ENCODE measurements at regions not wholly inside any gene's neighbourhood (a gene's known extent, or its start where the extent isn't known, plus 50 kb on each side); places are given as distances from the start of the nearest gene placed in this dataset.

GRCh38 chr12:29944269-29945000 is 160.7 kb upstream of the TMTC1 start:
- TF ChIP-seq, protein P1, sequence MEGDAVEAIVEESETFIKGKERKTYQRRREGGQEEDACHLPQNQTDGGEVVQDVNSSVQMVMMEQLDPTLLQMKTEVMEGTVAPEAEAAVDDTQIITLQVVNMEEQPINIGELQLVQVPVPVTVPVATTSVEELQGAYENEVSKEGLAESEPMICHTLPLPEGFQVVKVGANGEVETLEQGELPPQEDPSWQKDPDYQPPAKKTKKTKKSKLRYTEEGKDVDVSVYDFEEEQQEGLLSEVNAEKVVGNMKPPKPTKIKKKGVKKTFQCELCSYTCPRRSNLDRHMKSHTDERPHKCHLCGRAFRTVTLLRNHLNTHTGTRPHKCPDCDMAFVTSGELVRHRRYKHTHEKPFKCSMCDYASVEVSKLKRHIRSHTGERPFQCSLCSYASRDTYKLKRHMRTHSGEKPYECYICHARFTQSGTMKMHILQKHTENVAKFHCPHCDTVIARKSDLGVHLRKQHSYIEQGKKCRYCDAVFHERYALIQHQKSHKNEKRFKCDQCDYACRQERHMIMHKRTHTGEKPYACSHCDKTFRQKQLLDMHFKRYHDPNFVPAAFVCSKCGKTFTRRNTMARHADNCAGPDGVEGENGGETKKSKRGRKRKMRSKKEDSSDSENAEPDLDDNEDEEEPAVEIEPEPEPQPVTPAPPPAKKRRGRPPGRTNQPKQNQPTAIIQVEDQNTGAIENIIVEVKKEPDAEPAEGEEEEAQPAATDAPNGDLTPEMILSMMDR (IDR thresholded peaks at IDR 0.05 in 8 of 11, conservative IDR thresholded peaks at IDR 0.05 in 3 of 11): no peak
- no peak for TF ChIP-seq POLR2A (IDR thresholded peaks at IDR 0.05)

Data from spleen (tissue), 7 donors.